T follicular helper cell (primary cell): ENCODE measurements at regions not wholly inside any gene's neighbourhood (a gene's known extent, or its start where the extent isn't known, plus 50 kb on each side); places are given as distances from the start of the nearest gene placed in this dataset.
"Not testable (repeated sequence)": the region's sequence is repeated elsewhere in the genome, so short reads cannot be mapped to it uniquely, and the experiment has no call there.

ENCODE experiments used
- DNase-seq: peaks from one replicate; pipeline ENCODE4 v3.0.0-alpha.2; 2020; ENCODE audit warnings: low read depth

DNA sequence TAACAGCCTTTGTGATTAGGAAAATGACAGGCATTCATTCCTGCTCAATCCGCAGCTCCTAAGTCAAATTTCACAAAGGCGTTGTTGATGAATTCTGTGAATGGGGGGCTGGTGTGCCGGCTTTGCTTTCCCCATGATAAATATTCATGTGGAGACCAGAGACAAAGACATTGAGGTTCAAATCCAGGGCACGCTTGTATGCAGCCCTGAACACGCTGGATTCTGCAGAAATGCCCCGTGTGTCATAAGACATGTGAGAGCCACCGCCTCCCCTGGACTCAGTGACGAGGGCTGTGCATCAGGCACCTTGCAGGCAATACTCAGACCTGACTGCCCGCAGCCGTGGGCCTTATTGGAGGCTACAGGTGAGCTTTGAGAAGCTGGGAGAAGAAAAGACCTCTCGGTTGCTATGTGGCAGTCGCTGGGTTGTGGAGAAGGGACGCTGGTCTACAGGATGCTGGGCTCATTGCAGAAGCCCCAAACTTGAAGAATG, 906.2 kb downstream of the BRD1 start:
- DNase-seq: no peak

DNA sequence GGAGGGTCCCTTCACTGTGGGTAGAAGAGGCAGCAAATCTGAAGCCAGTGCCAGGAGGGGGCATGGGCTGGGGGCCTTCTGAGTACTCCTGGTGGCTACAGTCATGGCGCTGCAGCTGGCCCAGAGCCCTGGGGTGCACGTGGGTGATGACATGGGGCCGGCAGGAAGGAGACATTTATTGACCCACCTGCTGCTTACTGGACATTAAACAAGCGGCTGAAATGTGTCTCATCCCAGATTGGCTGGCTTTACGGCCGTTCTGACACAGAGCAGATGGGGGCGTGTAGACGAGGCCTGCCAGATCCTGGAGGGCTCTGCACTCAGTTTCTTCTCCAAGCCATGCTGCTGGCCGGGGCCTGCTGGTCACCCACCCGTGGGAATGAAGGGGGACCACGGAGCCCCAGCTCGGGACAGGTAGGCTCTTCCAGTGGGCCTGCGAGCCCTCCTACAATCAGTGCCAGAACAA, 906.9 kb downstream of the BRD1 start:
- DNase-seq: no peak

DNA sequence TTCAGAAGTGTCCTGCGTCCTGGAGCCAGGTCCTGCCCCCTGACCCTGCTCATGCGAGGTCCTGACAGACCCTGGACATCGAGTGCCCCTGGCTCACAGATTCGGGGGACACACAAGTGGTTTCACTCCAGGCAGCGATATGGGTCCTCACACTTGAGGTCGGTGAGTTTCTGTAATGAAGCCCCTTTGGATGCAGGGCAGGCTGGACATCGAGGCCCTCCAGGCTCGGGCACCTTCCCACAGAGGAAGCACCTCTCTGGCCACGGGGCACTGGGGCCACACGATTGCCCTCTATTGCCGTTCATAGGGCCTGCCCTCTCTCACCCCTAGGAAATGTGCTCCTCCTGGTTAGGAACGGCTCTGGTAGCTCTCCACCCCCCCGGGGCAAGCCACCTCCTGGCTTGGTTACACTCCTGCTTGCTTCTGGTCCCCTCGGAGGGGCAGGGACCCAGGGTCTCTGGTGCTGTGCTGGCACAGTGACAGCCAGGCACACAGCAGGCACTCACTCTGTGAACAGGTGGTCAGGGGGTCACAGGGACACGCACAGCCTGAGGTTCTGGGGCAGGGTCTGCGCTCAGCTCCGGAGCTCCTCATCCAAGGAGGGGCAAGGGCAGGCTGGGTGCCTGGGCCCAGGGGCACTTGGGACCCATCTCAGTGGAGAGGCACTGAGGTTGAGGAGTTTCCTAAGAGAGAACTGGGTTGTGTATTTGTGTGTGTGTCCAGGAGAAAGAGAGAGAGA, 907.7 kb downstream of the BRD1 start:
- DNase-seq: no peak

DNA sequence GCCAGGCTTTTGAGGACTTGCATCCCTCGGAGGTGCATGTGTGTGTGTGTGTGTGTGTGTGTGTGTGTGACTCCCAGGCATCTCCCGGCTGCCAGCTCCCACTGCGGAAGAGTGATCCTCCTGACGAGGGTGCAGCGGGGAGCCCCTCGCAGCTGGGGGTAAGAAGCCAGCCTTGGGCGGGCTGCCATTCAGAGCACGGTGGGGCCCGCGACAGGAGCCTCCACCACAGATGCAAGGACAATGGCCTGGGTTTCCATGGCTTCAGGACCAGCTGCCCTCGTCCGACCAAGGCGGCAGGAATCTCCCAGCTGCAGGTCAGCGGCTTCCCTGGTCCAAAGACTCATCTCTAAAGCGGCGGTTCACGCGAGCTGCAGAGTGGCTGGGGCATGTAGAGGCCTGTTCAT, 908.5 kb downstream of the BRD1 start:
- DNase-seq: no peak

DNA sequence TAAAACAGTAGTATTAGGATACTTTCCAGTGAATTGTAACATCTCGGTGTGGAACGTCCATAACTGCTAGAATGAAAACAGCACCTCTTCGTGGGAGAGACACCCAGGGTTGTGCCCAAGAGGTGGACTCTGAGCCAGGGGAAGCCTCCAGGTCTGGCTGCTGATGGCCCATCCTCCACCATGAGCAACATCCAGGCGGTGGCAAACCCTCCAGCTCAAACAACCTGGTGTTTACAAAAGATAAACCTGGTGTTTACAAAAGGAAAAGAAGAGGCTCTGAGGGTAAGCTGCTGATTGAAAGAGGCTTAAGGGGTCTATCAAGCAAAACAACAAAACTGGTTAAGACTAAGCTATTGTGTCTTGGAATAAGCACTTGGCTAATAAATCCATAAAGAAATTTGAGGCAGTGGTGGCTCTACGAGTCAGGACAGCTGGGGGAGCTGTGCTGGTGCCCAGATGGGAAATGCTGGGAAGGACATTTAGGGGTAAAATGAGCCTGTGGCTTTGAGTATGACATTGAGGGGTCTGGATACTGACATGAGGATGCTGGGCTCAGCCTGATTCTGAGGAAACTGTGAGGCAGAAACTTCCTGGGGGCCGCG, 909.0 kb downstream of the BRD1 start:
- DNase-seq: no peak

DNA sequence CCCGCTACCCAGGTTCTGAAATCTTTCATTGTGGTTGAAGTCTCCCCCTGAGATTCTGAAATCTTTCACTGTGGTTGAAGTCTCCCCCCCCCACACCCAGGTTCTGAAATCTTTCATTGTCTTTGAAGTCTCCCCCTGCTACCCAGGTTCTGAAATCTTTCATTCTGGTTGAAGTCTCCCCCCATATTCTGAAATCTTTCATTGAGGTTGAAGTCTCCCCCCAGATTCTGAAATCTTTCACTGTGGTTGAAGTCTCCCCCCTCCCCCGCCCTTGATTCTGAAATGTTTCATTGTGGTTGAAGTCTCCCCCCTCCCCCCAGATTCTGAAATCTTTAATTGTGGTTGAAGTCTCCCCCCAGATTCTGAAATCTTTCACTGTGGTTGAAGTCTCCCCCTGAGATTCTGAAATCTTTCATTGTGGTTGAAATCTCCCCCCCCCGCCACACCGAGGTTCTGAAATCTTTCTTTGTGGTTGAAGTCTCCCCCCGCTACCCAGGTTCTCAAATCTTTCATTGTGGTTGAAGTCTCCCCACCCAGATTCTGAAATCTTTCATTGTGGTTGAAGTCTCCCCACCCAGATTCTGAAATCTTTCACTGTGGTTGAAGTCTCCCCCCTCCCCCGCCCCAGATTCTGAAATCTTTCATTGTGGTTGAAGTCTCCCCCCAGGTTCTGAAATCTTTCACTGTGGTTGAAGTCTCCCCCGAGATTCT, 915.2 kb downstream of the BRD1 start:
- DNase-seq: not testable (repeated sequence)

DNA sequence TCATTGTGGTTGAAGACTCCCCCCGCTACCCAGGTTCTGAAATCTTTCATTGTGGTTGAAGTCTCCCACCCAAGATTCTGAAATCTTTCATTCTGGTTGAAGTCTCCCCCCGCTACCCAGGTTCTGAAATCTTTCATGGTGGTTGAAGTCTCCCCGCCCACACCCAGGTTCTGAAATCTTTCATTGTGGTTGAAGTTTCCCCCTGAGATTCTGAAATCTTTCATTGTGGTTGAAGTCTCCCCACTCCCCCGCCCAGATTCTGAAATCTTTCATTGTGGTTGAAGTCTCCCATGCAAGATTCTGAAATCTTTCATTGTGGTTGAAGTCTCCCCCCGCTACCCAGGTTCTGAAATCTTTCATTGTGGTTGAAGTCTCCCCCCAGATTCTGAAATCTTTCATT, 916.0 kb downstream of the BRD1 start:
- not testable (repeated sequence) for DNase-seq

DNA sequence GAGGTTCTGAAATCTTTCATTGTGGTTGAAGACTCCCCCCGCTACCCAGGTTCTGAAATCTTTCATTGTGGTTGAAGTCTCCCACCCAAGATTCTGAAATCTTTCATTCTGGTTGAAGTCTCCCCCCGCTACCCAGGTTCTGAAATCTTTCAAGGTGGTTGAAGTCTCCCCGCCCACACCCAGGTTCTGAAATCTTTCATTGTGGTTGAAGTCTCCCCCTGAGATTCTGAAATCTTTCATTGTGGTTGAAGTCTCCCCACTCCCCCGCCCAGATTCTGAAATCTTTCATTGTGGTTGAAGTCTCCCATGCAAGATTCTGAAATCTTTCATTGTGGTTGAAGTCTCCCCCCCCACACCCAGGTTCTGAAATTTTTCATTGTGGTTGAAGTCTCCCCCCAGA, 916.6 kb downstream of the BRD1 start:
- not testable (repeated sequence) for DNase-seq

DNA sequence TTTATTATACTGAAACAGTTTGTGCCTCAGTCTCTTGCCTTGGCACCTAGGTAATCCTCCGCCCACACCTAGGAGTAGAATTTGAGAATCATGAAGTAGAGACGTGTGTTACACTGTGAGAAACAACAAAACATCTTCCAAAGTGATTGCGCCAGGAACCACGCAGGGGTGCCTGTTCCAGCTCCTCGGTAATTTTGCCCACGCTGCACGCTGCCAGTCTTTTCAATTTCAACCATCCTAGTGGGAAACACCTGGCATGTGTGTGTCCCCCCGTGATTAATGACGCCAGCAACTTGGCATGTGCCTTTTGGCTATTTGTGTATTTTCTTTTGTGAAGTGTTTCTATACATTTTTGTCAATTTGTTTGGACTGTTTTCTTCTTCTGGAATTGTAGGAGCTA, 919.1 kb downstream of the BRD1 start:
- DNase-seq: no peak

DNA sequence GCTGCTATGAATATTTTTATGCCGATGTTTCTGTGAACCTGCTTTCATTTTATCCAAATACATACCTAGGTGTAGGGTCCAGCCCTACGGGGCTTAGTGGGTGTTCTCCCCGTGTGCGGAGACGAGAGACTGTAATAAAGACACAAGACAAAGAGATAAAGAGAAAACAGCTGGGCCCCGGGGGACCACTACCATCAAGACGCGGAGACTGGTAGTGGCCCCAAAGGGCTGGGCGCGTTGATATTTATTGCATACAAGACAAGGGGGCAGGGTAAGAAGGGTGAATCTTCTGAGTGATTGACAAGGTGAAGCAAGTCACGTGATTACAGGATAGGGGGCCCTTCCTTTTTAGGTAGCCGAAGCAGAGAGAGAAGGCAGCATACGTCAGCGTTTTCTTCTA, 920.1 kb downstream of the BRD1 start:
- no peak for DNase-seq

DNA sequence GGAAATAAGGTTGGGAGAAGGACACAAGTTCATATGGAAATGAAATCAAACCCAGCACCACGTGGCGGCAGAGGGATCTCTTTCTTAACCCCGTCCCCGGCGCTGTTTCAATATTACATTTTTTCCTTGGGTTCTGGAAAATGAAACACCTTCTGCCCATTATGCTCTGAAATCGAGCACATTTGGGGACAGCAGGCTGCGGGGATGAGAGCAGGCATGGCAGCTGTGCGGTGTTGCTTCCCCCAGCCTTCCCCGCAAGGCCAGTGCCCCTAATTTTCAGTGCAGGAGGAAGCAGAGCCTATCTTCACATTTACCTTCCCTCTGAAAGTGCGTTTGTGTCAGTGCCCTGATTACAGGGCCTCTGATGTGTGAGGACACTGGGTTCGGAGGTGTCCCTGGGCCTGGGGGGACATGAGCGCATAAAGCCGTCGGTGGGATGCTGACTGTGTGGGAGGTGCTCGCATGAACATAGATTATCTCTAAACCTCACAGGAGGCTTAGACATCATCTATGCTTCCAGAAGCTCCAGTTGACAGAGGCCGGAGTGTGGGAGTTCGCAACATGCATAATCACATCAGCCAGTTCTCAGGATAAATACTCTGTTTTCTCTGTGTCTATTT, 921.3 kb downstream of the BRD1 start:
- no peak for DNase-seq

DNA sequence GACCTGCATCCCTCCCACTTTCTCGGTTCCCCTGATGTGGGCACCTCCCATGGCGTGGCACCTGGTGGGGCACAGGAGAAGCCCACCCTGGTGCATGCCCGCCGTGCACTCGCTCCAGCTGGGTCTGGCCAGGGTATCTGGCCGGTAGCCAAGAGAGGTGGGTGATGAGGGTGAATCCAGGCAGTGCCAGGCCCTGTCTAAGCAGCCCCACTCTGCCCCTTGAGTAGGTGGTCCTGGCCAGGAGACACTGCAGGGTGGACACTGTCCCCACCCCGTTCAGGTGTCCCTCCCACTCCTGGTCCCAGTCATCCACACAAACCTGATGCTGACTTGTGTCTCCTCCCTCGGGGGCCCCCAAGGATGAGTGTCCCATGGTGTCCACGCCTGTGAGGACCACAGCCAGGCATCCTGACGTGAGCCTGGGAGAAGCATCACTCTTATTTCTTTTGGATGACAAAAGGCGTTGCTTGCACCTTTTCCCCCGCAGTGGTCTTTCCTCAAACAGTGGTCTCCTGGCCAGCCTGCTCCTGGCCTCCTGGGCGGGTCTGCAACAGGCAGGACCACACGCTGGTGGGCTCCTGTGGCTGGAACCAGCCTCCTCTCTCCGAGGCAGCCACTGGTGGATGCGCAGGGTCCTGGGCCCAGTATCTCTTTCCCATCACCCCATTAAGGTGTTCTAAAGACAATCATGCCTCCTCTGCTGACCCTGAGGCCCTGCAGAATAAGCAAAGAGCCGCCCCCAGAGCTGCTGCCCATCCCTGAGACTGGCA, 922.3 kb downstream of the BRD1 start:
- DNase-seq: no peak

DNA sequence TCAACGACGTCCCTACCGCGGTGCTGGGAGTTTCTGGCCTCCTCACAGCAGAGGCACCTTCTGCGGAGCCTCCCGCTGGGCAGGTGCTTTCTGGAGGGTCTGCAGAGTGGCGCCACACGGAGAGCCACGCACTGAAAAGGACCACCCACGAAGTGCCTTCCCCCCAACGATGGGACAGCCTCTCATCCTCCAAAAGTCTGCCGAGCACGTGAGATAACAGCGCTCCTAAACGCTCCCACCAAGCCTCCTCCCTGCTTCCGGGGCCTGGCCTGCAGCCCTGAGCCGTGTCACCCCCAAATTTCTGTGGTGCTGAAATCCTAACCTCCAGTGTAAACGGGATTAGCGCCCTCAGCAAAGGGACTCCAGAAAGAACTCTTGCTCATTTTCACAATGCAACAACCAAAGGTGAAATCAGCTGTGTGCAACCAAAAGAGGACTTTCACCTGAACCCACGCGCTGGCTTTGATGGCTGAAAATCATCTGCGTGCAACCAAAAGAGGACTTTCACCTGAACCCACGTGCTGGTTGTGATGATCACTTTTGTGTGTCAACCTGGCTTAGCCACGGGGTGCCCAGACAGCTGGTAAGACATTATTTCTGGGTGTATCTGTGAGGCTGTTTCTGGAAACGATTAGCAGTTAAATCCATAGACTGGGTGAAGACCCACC, 924.6 kb downstream of the BRD1 start:
- no peak for DNase-seq

DNA sequence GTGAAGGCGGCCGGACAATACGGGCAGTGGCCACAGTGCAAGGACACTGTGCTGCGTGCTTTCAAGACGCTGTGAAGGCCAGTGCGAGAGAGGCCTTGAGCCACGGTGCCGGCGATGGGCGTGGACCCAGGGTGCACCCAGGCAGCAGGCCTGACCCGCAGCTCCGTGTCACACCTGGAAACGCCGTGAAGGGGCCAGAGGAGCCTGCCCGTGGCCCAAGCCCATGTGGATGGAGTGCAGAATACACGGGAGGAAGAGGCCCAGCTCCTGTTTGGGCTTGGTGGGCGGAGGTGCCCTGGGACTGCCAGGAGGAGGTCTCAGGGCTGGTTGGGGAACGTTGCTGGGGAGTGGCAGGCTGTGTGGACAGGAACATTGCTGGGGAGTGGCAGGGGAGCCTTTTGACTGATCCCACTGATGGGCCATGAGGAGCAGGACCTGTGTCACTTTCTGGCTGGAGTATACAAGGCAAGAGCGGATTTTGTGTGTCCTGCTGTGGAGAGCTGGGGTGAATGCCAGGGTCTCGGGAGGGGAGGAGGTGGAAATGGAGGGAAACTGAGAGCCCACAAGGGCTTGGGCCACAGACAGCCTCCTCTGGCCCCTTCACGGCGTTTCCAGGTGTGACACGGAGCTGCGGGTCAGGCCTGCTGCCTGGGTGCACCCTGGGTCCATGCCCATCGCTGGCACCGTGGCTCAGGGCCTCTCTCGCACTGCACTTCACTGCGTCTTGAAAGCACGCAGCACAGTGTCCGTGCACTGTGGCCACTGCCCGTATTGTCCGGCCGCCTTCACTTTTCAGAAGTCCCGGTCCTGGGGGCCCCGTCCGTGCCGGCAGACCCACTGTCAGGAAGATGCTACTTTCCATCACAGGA, 925.4 kb downstream of the BRD1 start:
- no peak for DNase-seq

DNA sequence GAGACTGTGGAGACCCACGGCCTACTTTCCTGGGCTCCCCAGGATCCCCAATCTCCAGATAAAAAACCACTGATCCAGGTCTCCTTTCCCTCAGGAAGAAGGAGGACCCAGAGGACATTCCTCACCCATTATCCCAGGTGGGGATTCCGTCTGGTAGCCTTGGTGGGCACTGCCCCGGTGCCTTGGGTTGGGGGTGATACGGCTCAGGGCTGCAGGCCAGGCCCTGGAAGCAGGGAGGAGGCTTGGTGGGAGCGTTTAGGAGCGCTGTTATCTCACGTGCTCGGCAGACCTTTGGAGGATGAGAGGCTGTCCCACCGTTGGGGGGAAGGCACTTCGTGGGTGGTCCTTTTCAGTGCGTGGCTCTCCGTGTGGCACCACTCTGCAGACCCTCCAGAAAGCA, 926.3 kb downstream of the BRD1 start:
- no peak for DNase-seq

DNA sequence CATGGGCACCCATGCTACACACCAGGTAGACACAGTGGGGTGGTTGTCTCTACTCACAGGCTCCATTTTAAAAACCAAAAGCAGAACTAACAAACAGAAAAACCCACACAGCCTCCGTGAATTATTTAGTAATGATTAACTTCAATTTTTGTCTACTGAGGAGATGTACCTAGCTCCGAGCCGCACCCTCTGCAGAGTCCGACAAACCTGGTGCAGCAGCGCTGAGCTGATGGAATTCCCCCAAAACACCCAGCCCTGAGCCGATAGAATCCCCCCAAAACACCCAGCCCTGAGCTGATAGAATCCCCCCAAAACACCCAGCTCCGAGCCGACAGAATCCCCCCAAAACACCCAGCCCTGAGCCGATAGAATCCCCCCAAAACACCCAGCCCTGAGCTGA, 927.0 kb downstream of the BRD1 start:
- no peak for DNase-seq

DNA sequence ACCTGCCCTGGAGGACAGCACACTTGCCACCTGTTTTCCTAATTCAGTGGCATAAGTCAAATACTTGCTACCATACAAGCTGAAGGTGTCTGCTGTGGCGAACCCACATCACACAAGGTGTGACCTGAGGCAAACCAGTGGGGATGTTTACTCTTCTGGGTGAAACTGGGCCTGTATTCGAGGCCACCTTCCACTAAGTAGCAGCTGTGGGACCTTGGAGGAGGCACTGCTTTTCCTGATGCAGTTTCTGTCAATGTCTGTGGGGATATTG, 927.4 kb downstream of the BRD1 start:
- DNase-seq: no peak

DNA sequence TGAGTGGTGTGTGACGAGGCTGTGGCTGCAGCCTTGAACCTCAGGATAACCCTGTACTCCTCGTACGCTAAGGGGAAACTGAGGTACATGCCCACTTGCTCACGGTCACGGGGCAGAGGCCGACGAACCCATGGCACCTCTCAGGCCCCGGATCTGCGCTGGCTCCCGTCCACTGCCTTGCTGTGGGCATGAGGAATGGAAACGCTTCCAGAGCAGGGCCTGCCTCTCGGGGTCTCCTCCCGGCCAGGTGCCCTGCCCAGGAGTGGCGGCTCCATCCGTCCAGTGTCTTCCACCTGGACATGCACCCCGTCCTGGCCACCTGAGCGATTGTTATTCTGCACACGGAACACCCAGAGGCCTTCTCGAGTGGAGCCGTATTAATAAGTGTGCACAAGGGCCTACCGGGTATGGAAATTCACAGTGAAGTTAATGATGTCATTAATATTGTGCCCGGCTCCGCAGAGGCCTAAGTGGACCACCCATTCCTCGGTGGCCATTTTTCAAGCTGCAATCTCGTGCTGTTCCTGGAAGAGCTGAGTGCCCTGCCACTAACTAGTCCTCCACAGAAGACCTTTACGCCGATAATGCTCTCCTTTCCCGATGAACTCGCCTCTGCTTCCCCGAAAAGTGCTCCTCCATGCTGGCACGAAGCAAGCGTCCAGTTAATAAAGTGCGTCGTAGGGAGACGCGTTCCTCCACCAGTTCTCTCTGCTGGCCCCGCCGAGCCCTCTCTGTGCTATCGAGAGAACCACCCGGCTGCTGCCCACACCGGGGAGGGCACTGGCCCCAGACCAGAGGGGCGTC, 927.9 kb downstream of the BRD1 start:
- DNase-seq: no peak

DNA sequence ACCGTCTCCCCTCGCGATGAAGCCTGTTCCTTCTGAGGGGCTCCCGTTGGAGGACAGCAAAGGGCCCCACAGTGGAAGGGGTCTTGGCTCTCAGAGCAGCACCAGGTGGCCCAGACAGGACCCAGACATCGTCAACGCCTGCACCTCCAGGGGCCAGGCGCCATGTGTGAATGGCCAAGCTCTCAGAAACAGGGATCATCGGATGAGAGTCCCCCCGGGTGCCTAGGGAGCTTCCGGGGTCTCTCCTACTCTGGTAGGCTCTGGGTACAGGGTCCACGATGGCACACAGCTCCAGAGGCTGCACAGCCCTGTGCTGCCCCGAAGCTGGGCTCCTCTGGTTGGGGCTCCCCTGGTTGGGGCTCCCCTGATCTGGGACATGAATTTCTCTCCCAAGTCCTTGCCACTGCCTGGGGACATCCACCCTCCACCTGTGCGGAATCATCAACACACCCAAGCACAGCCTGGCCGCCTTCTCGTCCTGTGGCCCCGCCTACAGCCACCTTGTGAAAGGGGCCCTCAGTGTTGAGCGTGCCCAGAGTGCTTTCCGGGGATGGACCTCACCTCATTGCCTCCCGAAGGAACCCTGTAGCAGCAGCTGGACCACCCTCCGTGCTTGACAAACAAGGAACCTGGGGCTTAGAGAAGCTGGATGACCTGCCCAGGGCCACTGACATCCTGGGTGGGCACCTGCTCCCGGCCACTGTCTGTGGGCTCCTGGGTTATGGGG, 929.0 kb downstream of the BRD1 start:
- DNase-seq: no peak
